ENCODE measurements at regions not wholly inside any gene's neighbourhood (a gene's known extent, or its start where the extent isn't known, plus 50 kb on each side); places are given as distances from the start of the nearest gene placed in this dataset.

- Histone ChIP-seq H3K4me1 (peaks cover 4% of the 10 kb centered on the region), H3K36me3 (no peaks in the 10 kb centered on the region), H3K27me3 (no peaks in the 10 kb centered on the region), H3K27ac (no peak overlapping the region), H3K4me3 (no peak overlapping the region), H3K9me3 (no peaks in the 10 kb centered on the region)
- DNase-seq (ENCODE audit: low spot score in 2 of 2) = no peak
- WGBS = 56% methylated on average over 6 of the region's 6 CpGs
- TF ChIP-seq CTCF (IDR thresholded peaks at IDR 0.05) = no peak
- TF ChIP-seq EP300 (IDR thresholded peaks at IDR 0.05) = no peak
- no peak for TF ChIP-seq POLR2A (IDR thresholded peaks at IDR 0.05)
- no peak for TF ChIP-seq POLR2AphosphoS5 (IDR thresholded peaks at IDR 0.05)
Observed at GRCh38 chr4:186887291-186887700, 163.6 kb upstream of the FAT1 start.

- Histone ChIP-seq H3K4me3 (no peak overlapping the region), H3K4me1 (peaks cover 4% of the 10 kb centered on the region), H3K9me3 (no peaks in the 10 kb centered on the region), H3K36me3 (no peaks in the 10 kb centered on the region), H3K27me3 (no peaks in the 10 kb centered on the region), H3K27ac (no peak overlapping the region)
- no peak for DNase-seq (ENCODE audit: low spot score in 2 of 2)
- WGBS = 72% methylated on average over 6 of the region's 6 CpGs
- no peak for TF ChIP-seq CTCF (IDR thresholded peaks at IDR 0.05)
- no peak for TF ChIP-seq POLR2AphosphoS5 (IDR thresholded peaks at IDR 0.05)
- no peak for TF ChIP-seq EP300 (IDR thresholded peaks at IDR 0.05)
- TF ChIP-seq POLR2A (IDR thresholded peaks at IDR 0.05) = no peak
Observed at GRCh38 chr4:186887752-186888151, 164.1 kb upstream of the FAT1 start.

GRCh38 chr4:186889876-186890643, 166.4 kb upstream of the FAT1 start:
- 93% methylated on average over 18 of the region's 46 CpGs for WGBS
- Histone ChIP-seq H3K4me3 (no peak overlapping the region), H3K9me3 (no peaks in the 10 kb centered on the region), H3K27ac (no peak overlapping the region), H3K4me1 (peaks cover 4% of the 10 kb centered on the region), H3K36me3 (no peaks in the 10 kb centered on the region), H3K27me3 (no peaks in the 10 kb centered on the region)
- DNase-seq (ENCODE audit: low spot score in 2 of 2) = no peak
- TF ChIP-seq POLR2AphosphoS5 (IDR thresholded peaks at IDR 0.05) (no peak), EP300 (IDR thresholded peaks at IDR 0.05) (no peak), CTCF (IDR thresholded peaks at IDR 0.05) (no peak), POLR2A (IDR thresholded peaks at IDR 0.05) (no peak)

- WGBS = 77% methylated on average over 12 of the region's 12 CpGs
- H3K27me3 ChIP-seq = no peaks in the 10 kb centered on the region
- no peaks in the 10 kb centered on the region for H3K9me3 ChIP-seq
- no peak for DNase-seq (ENCODE audit: low spot score in 2 of 2)
- H3K36me3 ChIP-seq = no peaks in the 10 kb centered on the region
- no peak overlapping the region for H3K27ac ChIP-seq
- no peaks in the 10 kb centered on the region for H3K4me1 ChIP-seq
- no peak overlapping the region for H3K4me3 ChIP-seq
- TF ChIP-seq POLR2A (IDR thresholded peaks at IDR 0.05) (no peak), CTCF (IDR thresholded peaks at IDR 0.05) (no peak), POLR2AphosphoS5 (IDR thresholded peaks at IDR 0.05) (no peak), EP300 (IDR thresholded peaks at IDR 0.05) (no peak)
Observed at GRCh38 chr4:186891859-186892486, 168.3 kb upstream of the FAT1 start.

GRCh38 chr4:186898367-186898766, 174.7 kb upstream of the FAT1 start:
- Histone ChIP-seq H3K27ac (no peak overlapping the region), H3K4me1 (peaks cover 9% of the 10 kb centered on the region), H3K27me3 (no peaks in the 10 kb centered on the region), H3K36me3 (no peaks in the 10 kb centered on the region), H3K9me3 (no peaks in the 10 kb centered on the region), H3K4me3 (no peak overlapping the region)
- TF ChIP-seq POLR2AphosphoS5 (IDR thresholded peaks at IDR 0.05) (no peak), POLR2A (IDR thresholded peaks at IDR 0.05) (no peak), EP300 (IDR thresholded peaks at IDR 0.05) (no peak), CTCF (IDR thresholded peaks at IDR 0.05) (no peak)
- no peak for DNase-seq (ENCODE audit: low spot score in 2 of 2)
- 96% methylated on average over 4 of the region's 4 CpGs for WGBS
